Activated CD8-positive, alpha-beta T cell treated with anti-CD3 and anti-CD28 coated beads, Interleukin-2, amount 10 ng/mL, durations not matched to agents 7 days and 5 days (primary cell): ENCODE measurements at regions not wholly inside any gene's neighbourhood (a gene's known extent, or its start where the extent isn't known, plus 50 kb on each side); places are given as distances from the start of the nearest gene placed in this dataset.

Experiments
- ATAC-seq: fragments of 150-1000 bp; cut with Tn5 transposase; one replicate; pipeline ENCODE4 v1.10.0; 2021; ENCODE audit warnings: moderate library complexity
- CTCF ChIA-PET: fragments of 350-600 bp; sonication (Branson Sonifier 250); formaldehyde crosslinking; loops from one replicate; lab custom pipeline; 2021; ENCODE audit warnings: antibody characterized with exemption; lab: Charles Lee
- POLR2A ChIA-PET: fragments of 350-600 bp; sonication (Branson Sonifier 250); formaldehyde crosslinking; loops from one replicate; lab custom pipeline; 2021; ENCODE audit warnings: antibody characterized with exemption; lab: Charles Lee
- DNase-seq: peaks from one replicate; pipeline ENCODE4 v3.0.0-alpha.2; 2020
- H3K27ac Mint-ChIP-seq: one replicate; pipeline ENCODE4 v1.8.0; 2021; ENCODE audit warnings: mild to moderate bottlenecking, mixed read lengths
- H3K27me3 Mint-ChIP-seq: one replicate; pipeline ENCODE4 v1.8.0; 2021; ENCODE audit warnings: low read depth, mixed read lengths
- H3K36me3 Mint-ChIP-seq: one replicate; pipeline ENCODE4 v1.8.0; 2021; ENCODE audit warnings: low read depth, mixed read lengths
- H3K4me1 Mint-ChIP-seq: one replicate; pipeline ENCODE4 v1.8.0; 2021; ENCODE audit warnings: low read depth, mixed read lengths
- H3K4me3 Mint-ChIP-seq: one replicate; pipeline ENCODE4 v1.8.0; 2021; ENCODE audit warnings: mild to moderate bottlenecking, mixed read lengths
- H3K9me3 Mint-ChIP-seq: one replicate; pipeline ENCODE4 v1.8.0; 2022; ENCODE audit warnings: mixed read lengths; ENCODE audit not compliant: insufficient read depth

DNA sequence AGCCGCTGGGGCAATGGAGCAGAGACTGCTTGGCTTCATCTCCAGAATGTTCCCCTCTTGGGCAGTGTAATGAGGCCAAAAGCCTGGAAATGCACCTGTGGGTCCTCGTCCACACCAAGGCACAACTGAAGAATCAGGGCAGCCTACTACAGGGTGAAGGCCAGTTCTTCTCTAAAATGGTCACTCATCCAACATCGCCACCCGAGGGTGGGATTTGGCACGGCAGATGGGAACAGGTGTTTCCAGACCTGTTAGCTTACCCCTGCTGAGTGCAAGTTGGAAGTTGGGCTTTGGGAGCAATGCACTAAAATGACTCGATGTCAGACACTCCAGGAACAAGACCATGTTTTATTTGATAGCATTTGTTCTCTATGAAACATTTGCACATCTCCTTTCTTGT is 543.7 kb downstream of the NPHP4 start:
- ChIA-PET CTCF (interaction anchor here (0.7 to 1.0 kb wide), 3 partner anchors 23 to 162 kb away, joined by 3 read pairs; no protein-coding TSS in a partner anchor), POLR2A (no interaction called here)
- Mint-ChIP-seq H3K9me3 (no peaks in the 10 kb centered on the region), H3K36me3 (no peaks in the 10 kb centered on the region), H3K27me3 (peaks cover 6% of the 10 kb centered on the region), H3K4me1 (no peaks in the 10 kb centered on the region), H3K27ac (no peak overlapping the region), H3K4me3 (no peak overlapping the region)
- ATAC-seq (no peak), DNase-seq (peak; percentile 35)

GRCh38 chr1:5447503-5447960 is 544.7 kb downstream of the NPHP4 start:
- POLR2A ChIA-PET, result no interaction called here
- Mint-ChIP-seq H3K27me3 (peaks cover 3% of the 10 kb centered on the region), H3K4me3 (no peak overlapping the region), H3K36me3 (no peaks in the 10 kb centered on the region), H3K27ac (no peak overlapping the region), H3K4me1 (no peaks in the 10 kb centered on the region), H3K9me3 (no peaks in the 10 kb centered on the region)
- DNase-seq, result no peak
- CTCF ChIA-PET, result interaction anchor here (1.0 kb wide), 1 partner anchor 22 kb away, joined by 3 read pairs; no protein-coding TSS in a partner anchor
- ATAC-seq, result no peak

DNA sequence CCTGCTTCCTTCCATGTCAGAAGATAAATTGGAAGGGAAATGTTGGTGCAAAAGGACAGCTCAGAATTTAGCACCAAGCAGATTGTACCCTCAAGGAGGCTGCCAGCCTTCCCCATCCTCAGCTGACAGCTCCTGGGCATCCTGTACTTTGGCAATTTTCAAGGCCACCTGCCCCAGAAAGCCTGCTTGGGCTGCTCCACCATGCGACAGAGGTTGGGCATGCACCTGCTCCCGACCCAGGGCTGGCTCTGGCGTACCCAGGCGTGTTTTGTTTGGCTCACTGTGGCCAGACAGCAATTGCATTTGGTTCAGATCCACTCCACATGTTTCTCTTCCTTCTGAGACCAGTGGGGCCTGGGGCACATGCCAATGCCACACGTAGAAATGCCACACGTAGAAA is 547.8 kb downstream of the NPHP4 start:
- CTCF ChIA-PET, result interaction anchor here (0.7 kb wide), 1 partner anchor 18 kb away, joined by 3 read pairs; no protein-coding TSS in a partner anchor

DNA sequence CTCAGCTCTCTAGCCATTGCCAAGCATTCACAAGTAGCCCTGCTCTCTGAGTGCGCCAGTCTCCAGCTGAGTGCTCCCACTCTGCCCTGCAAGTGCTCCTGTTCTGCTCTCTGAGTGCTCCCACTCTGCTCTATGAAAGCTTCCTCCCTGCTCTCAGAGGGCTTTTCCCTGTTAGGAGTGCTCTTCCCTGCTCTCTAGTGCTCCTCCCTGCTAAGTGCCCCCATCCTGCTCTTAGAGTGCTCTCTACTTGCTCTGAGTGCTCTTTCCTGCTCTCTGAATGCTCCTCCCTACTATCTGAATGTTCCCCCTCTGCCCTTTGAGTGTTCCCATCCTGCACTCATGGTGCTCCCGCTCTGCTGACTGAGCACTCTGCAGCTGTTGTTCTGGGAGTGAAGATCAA is 555.4 kb downstream of the NPHP4 start:
- Mint-ChIP-seq H3K9me3 (no peaks in the 10 kb centered on the region), H3K27me3 (peaks cover 13% of the 10 kb centered on the region), H3K4me1 (no peaks in the 10 kb centered on the region), H3K4me3 (no peak overlapping the region), H3K36me3 (no peaks in the 10 kb centered on the region), H3K27ac (no peak overlapping the region)
- DNase-seq (no peak), ATAC-seq (no peak)
- ChIA-PET CTCF (no interaction called here), POLR2A (no interaction called here)

More for the DNA sequence above, 547.8 kb downstream of the NPHP4 start:
- Mint-ChIP-seq H3K4me1 (no peaks in the 10 kb centered on the region), H3K27ac (no peak overlapping the region), H3K9me3 (no peaks in the 10 kb centered on the region), H3K4me3 (no peak overlapping the region), H3K27me3 (no peaks in the 10 kb centered on the region), H3K36me3 (no peaks in the 10 kb centered on the region)
- DNase-seq (no peak), ATAC-seq (no peak)
- POLR2A ChIA-PET, result no interaction called here

DNA sequence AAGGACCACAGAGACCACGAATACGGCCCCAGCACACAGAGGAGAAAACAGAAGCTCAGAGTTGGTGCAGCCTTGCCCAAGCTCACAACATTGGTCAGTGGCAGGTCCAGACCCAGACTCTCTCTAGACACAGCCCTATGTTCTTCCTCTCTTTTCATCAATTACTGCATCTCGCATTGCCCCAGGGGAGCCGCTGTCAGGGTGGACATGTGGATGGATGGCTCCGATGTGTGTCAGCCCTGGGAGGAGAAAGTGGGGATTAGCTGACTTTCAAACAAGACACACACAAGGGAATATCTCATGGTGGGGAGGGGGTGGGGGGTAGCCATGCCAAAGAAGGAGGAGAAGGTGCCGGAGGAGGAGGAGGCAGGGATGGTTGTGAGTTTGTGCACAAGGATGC is 556.8 kb downstream of the NPHP4 start:
- H3K4me1 Mint-ChIP-seq, result no peaks in the 10 kb centered on the region
- no peaks in the 10 kb centered on the region for H3K36me3 Mint-ChIP-seq
- DNase-seq (no peak), ATAC-seq (no peak)
- no peaks in the 10 kb centered on the region for H3K9me3 Mint-ChIP-seq
- ChIA-PET POLR2A (no interaction called here), CTCF (interaction anchor here (1.0 kb wide), 1 partner anchor 79 kb away, joined by 4 read pairs; no protein-coding TSS in a partner anchor)
- no peak overlapping the region for H3K4me3 Mint-ChIP-seq
- peaks cover 13% of the 10 kb centered on the region for H3K27me3 Mint-ChIP-seq
- H3K27ac Mint-ChIP-seq, result no peak overlapping the region

DNA sequence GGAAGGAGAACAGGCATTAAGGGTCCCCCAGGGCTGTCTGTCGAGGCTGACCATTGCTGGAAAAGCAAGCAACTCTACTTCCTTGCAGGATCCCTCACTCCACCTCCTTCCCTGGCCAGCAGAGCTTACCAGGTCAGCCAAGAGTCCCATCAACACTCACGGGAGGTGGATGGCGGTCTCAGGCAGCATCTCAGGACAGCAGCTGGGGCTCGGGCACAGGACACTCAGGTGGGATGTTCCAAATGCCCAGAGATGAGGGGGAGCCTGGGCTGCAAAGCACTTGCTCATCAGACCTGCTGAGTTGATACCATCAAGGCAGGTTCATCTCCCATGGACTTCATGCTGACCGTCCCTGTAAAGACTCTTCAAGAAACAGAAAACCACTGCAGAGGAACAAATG is 559.8 kb downstream of the NPHP4 start:
- ChIA-PET CTCF (no interaction called here), POLR2A (no interaction called here)
- H3K36me3 Mint-ChIP-seq, result no peaks in the 10 kb centered on the region
- ATAC-seq (no peak), DNase-seq (no peak)
- H3K4me3 Mint-ChIP-seq, result no peak overlapping the region
- H3K9me3 Mint-ChIP-seq, result no peaks in the 10 kb centered on the region
- H3K27me3 Mint-ChIP-seq, result peaks cover 20% of the 10 kb centered on the region
- H3K4me1 Mint-ChIP-seq, result no peaks in the 10 kb centered on the region
- H3K27ac Mint-ChIP-seq, result no peak overlapping the region

GRCh38 chr1:5430911-5431697 is 561.1 kb downstream of the NPHP4 start:
- Mint-ChIP-seq H3K4me3 (no peak overlapping the region), H3K27ac (no peak overlapping the region), H3K4me1 (no peaks in the 10 kb centered on the region), H3K9me3 (no peaks in the 10 kb centered on the region), H3K27me3 (peaks cover 25% of the 10 kb centered on the region), H3K36me3 (no peaks in the 10 kb centered on the region)
- ChIA-PET POLR2A (no interaction called here), CTCF (no interaction called here)
- no peak for DNase-seq
- no peak for ATAC-seq

- Mint-ChIP-seq H3K4me1 (no peaks in the 10 kb centered on the region), H3K4me3 (no peak overlapping the region), H3K36me3 (no peaks in the 10 kb centered on the region), H3K27ac (no peak overlapping the region), H3K9me3 (no peaks in the 10 kb centered on the region), H3K27me3 (peaks cover 27% of the 10 kb centered on the region)
- ATAC-seq (no peak), DNase-seq (no peak)
- ChIA-PET CTCF (no interaction called here), POLR2A (no interaction called here)
These were observed 562.1 kb downstream of the NPHP4 start for GRCh38 chr1:5430136-5430535.

DNA sequence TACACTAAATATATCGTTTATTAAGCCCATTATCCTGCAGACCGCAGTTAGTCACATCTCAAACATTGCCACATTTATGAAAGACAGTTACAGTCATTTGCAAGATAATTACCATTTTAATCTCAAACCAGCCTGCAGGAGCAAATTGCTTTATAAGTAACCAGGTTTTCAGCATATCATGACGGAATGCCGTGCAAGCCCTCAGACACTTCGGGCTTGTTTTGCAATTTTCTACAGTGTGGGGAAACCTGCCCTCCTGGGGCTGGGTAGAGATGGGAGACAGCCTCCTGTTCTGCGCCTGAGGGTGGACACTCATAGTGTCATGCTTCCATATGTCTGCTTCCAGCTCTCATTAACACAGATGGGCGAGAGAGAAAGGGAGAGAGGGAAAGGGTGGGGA is 563.9 kb downstream of the NPHP4 start:
- H3K36me3 Mint-ChIP-seq, result no peaks in the 10 kb centered on the region
- no peak for ATAC-seq
- no peak overlapping the region for H3K4me3 Mint-ChIP-seq
- POLR2A ChIA-PET, result no interaction called here
- no peak overlapping the region for H3K27ac Mint-ChIP-seq
- CTCF ChIA-PET, result no interaction called here
- peaks cover 34% of the 10 kb centered on the region for H3K27me3 Mint-ChIP-seq
- no peak for DNase-seq
- peaks cover 5% of the 10 kb centered on the region for H3K4me1 Mint-ChIP-seq
- H3K9me3 Mint-ChIP-seq, result no peaks in the 10 kb centered on the region

GRCh38 chr1:5427026-5427613 is 565.1 kb downstream of the NPHP4 start:
- no peaks in the 10 kb centered on the region for H3K36me3 Mint-ChIP-seq
- H3K27me3 Mint-ChIP-seq, result peaks cover 38% of the 10 kb centered on the region
- ChIA-PET CTCF (no interaction called here), POLR2A (no interaction called here)
- no peak overlapping the region for H3K27ac Mint-ChIP-seq
- no peaks in the 10 kb centered on the region for H3K9me3 Mint-ChIP-seq
- ATAC-seq, result no peak
- peaks cover 15% of the 10 kb centered on the region for H3K4me1 Mint-ChIP-seq
- no peak overlapping the region for H3K4me3 Mint-ChIP-seq
- DNase-seq, result no peak

GRCh38 chr1:5424802-5425703 is 567.2 kb downstream of the NPHP4 start:
- peaks cover 41% of the 10 kb centered on the region for H3K27me3 Mint-ChIP-seq
- H3K9me3 Mint-ChIP-seq, result no peaks in the 10 kb centered on the region
- POLR2A ChIA-PET, result no interaction called here
- no peak for DNase-seq
- peaks cover 20% of the 10 kb centered on the region for H3K4me1 Mint-ChIP-seq
- no peak overlapping the region for H3K27ac Mint-ChIP-seq
- CTCF ChIA-PET, result interaction anchor here (1.5 kb wide), 1 partner anchor 23 kb away, joined by 3 read pairs; no protein-coding TSS in a partner anchor
- no peak overlapping the region for H3K4me3 Mint-ChIP-seq
- no peaks in the 10 kb centered on the region for H3K36me3 Mint-ChIP-seq
- no peak for ATAC-seq
